HepG2 (cell line): ENCODE measurements at regions not wholly inside any gene's neighbourhood (a gene's known extent, or its start where the extent isn't known, plus 50 kb on each side); places are given as distances from the start of the nearest gene placed in this dataset.

ENCODE experiments used
- ATAC-seq: fragments of 200-7000 bp; cut with Tn5 transposase; 3 replicates; pipeline ENCODE4 v1.9.1; 2020; ENCODE audit warnings: mild to moderate bottlenecking, moderate library complexity
- BruUV-seq: library from RNA; stranded (reverse); fragments of 400-500 nt; replicated peaks from 2 replicates; lab custom pipeline; 2021; lab: Mats Ljungman, UMichigan
- CTCF ChIA-PET: fragments of 300-600 bp; formaldehyde crosslinking; extraction: SDS; loops from one replicate; lab custom pipeline; 2021; ENCODE audit warnings: low total read pairs, inconsistent platforms, low intra/inter-chr PET ratio; lab: Yijun Ruan, JAX
- POLR2A ChIA-PET: fragments of 350-600 bp; sonication (Branson Sonifier 250); formaldehyde crosslinking; loops from one replicate; lab custom pipeline; 2020; ENCODE audit warnings: antibody characterized with exemption, inconsistent platforms; lab: Yijun Ruan, JAX
- DNase-seq: peaks from one replicate; pipeline ENCODE4 v3.0.0-alpha.2; 2015; ENCODE audit warnings: low spot score
- FAIRE-seq: peaks from 3 replicates; lab custom pipeline; 2011; peaks lifted over from hg19 to GRCh38; lab: Jason Lieb, UNC
- H2AFZ ChIP-seq: one replicate; pipeline ENCODE4 v1.6.1; 2011; ENCODE audit warnings: low read length, inconsistent platforms
- H3K27ac ChIP-seq: fragments of 300-600 bp; 3 replicates; pipeline ENCODE4 v1.8.0; 2011; ENCODE audit warnings: mixed run types, mild to moderate bottlenecking, mixed read lengths, low read length, inconsistent platforms; ENCODE audit not compliant: insufficient read depth; ENCODE audit errors: extremely low read length
- H3K27me3 ChIP-seq, 2 experiments: fragments of 200-600 bp in 1 of 2; 2 replicates in 1 of 2; 3 replicates in 1 of 2; pipeline versions ENCODE4 v1.6.0 to v1.8.0; 2011; ENCODE audit warnings: low read length in 2 of 2, mild to moderate bottlenecking in 2 of 2, moderate library complexity in 2 of 2, inconsistent platforms in 1 of 2; ENCODE audit not compliant: insufficient read depth in 2 of 2, control insufficient read depth in 1 of 2
- H3K36me3 ChIP-seq, 2 experiments: fragments of 200-600 bp in 1 of 2; replicated peaks in 1 of 2; 2 replicates in 1 of 2; 3 replicates in 1 of 2; pipeline versions ENCODE4 v1.5.1 to v1.8.0; 2011; ENCODE audit warnings: low read length in 2 of 2, inconsistent platforms in 1 of 2; ENCODE audit not compliant: insufficient read depth in 2 of 2, control insufficient read depth in 1 of 2
- H3K4me1 ChIP-seq: 2 replicates; pipeline ENCODE4 v1.5.1; 2012; ENCODE audit warnings: low read length, inconsistent platforms; ENCODE audit not compliant: insufficient read depth
- H3K4me2 ChIP-seq: 2 replicates; pipeline ENCODE4 v1.6.0; 2011; ENCODE audit warnings: low read depth, low read length, inconsistent platforms
- H3K4me3 ChIP-seq, 3 experiments: fragments of 200-600 bp in 1 of 3; sonication (generic), shearing (Covaris generic) in 1 of 3; replicated peaks in 1 of 3; 2 replicates each; pipeline ENCODE4 v1.5.1; 2011 to 2016; ENCODE audit warnings: low read length in 3 of 3, inconsistent platforms in 2 of 3, low read depth in 2 of 3, mild to moderate bottlenecking in 2 of 3, control low read depth in 1 of 3, mixed read lengths in 1 of 3; ENCODE audit not compliant: insufficient read depth in 1 of 3
- H3K79me2 ChIP-seq: one replicate; pipeline ENCODE4 v1.6.1; 2011; ENCODE audit warnings: low read length, inconsistent platforms; ENCODE audit not compliant: insufficient read depth
- H3K9ac ChIP-seq: 2 replicates; pipeline ENCODE4 v1.6.0; 2011; ENCODE audit warnings: mild to moderate bottlenecking, low read depth, low read length, inconsistent platforms; ENCODE audit not compliant: insufficient read depth
- H3K9me3 ChIP-seq: 2 replicates; pipeline ENCODE4 v1.5.1; 2012; ENCODE audit warnings: mild to moderate bottlenecking, low read length
- H4K20me1 ChIP-seq: 2 replicates; pipeline ENCODE4 v1.6.0; 2011; ENCODE audit warnings: inconsistent platforms, mild to moderate bottlenecking, low read length, moderate library complexity; ENCODE audit not compliant: insufficient read depth
- ATAD3A ChIP-seq: sonication (generic); formaldehyde crosslinking; IDR thresholded peaks from 2 replicates; pipeline ENCODE4 v1.4.0; 2020; ENCODE audit warnings: missing genetic modification reagents
- BORCS8-MEF2B ChIP-seq: sonication (generic); formaldehyde crosslinking; IDR thresholded peaks from 2 replicates; pipeline ENCODE4 v1.8.0; 2022; ENCODE audit warnings: mild to moderate bottlenecking, missing genetic modification reagents
- E2F1 ChIP-seq: sonication (generic); formaldehyde crosslinking; IDR thresholded peaks from 2 replicates; pipeline ENCODE4 v1.5.0; 2020; ENCODE audit warnings: missing genetic modification reagents
- E2F5 ChIP-seq: sonication (generic); formaldehyde crosslinking; conservative IDR thresholded peaks from 2 replicates; pipeline ENCODE4 v1.4.0; 2020; ENCODE audit warnings: missing genetic modification reagents
- GPN1 ChIP-seq: sonication (generic); formaldehyde crosslinking; IDR thresholded peaks from 2 replicates; pipeline ENCODE4 v1.5.1; 2020; ENCODE audit warnings: missing genetic modification reagents, borderline replicate concordance
- RELA ChIP-seq: sonication (generic); formaldehyde crosslinking; IDR thresholded peaks from 2 replicates; pipeline ENCODE4 v1.4.0; 2020; ENCODE audit warnings: missing genetic modification reagents
- REXO4 ChIP-seq: sonication (generic); formaldehyde crosslinking; IDR thresholded peaks from 2 replicates; pipeline ENCODE4 v1.8.0; 2022; ENCODE audit warnings: missing genetic modification reagents, mild to moderate bottlenecking, borderline replicate concordance
- RFXANK ChIP-seq: IDR thresholded peaks from 2 replicates; pipeline ENCODE4 v1.6.1; 2016
- TCF7 ChIP-seq: sonication (generic); IDR thresholded peaks from 2 replicates; pipeline ENCODE4 v1.6.1; 2016; ENCODE audit warnings: antibody characterized with exemption, low read depth
- ZBTB2 ChIP-seq: sonication (generic); formaldehyde crosslinking; IDR thresholded peaks from 2 replicates; pipeline ENCODE4 v1.8.0; 2022; ENCODE audit warnings: low read depth, missing genetic modification reagents
- ZNF230 ChIP-seq: sonication (generic); formaldehyde crosslinking; IDR thresholded peaks from 2 replicates; pipeline ENCODE4 v1.4.0; 2020; ENCODE audit warnings: mild to moderate bottlenecking, missing genetic modification reagents
- ZNF841 ChIP-seq: sonication (generic); formaldehyde crosslinking; IDR thresholded peaks from 2 replicates; pipeline ENCODE4 v1.8.1; 2023; ENCODE audit warnings: missing genetic modification reagents, borderline replicate concordance
- ZNF891 ChIP-seq: sonication (generic); formaldehyde crosslinking; IDR thresholded peaks from 2 replicates; pipeline ENCODE4 v1.5.0; 2020; ENCODE audit warnings: mild to moderate bottlenecking, missing genetic modification reagents
- WGBS: methylation state at CpG from one replicate; pipeline ENCODE4 v1.1.6; 2017; ENCODE audit warnings: low lambda C conversion rate; 5-methylcytosine and 5-hydroxymethylcytosine counted together
- in situ Hi-C: cut with HindIII; loops from 2 replicates; pipeline ENCODE4 v1.10.0; 2017; ENCODE audit warnings: low pct_unique_long_range_greater_than_20kb; ENCODE audit not compliant: extremely low pct_ligation_motif_present
- intact Hi-C: fragments of 100-400 bp; cut with micrococcal nuclease; formaldehyde crosslinking; loops from one replicate; pipeline ENCODE4 v1.10.0; 2022; ENCODE audit not compliant: unreplicated experiment

GRCh38 chrX:20829665-20830491, 544.3 kb upstream of the CNKSR2 start:
- H3K27me3 ChIP-seq, result no peaks in the 10 kb centered on the region
- FAIRE-seq (no peak), DNase-seq (no peak), ATAC-seq (no peak)
- H4K20me1 ChIP-seq, result no peaks in the 10 kb centered on the region
- H2AFZ ChIP-seq, result no peak overlapping the region
- H3K9ac ChIP-seq, result no peak overlapping the region
- no peak overlapping the region for H3K4me2 ChIP-seq
- no peaks in the 10 kb centered on the region for H3K36me3 ChIP-seq
- no peaks in the 10 kb centered on the region for H3K9me3 ChIP-seq
- WGBS, result 18% methylated on average over 5 of the region's 5 CpGs
- ChIA-PET CTCF (no interaction called here), POLR2A (no interaction called here)
- in situ Hi-C loops, result no loop called here
- H3K27ac ChIP-seq, result no peak overlapping the region
- no peaks in the 10 kb centered on the region for H3K4me1 ChIP-seq
- no peak overlapping the region for H3K4me3 ChIP-seq
- intact Hi-C loops, result no loop called here
- TF ChIP-seq ZNF891 (CRISPR knock-in tag) (no peak), ZNF230 (no peak), RELA (no peak), ZNF841 (CRISPR knock-in tag) (no peak), GPN1 (CRISPR knock-in tag) (no peak), REXO4 (CRISPR knock-in tag) (no peak), TCF7 (no peak), BORCS8-MEF2B (no peak), E2F1 (CRISPR knock-in tag) (no peak), ZBTB2 (CRISPR knock-in tag) (no peak), RFXANK (CRISPR knock-in tag) (no peak), ATAD3A (CRISPR knock-in tag) (no peak), E2F5 (no peak)
- BruUV-seq, result no TSS peak
- no peaks in the 10 kb centered on the region for H3K79me2 ChIP-seq
